ENCODE measurements at regions not wholly inside any gene's neighbourhood (a gene's known extent, or its start where the extent isn't known, plus 50 kb on each side); places are given as distances from the start of the nearest gene placed in this dataset.

DNA sequence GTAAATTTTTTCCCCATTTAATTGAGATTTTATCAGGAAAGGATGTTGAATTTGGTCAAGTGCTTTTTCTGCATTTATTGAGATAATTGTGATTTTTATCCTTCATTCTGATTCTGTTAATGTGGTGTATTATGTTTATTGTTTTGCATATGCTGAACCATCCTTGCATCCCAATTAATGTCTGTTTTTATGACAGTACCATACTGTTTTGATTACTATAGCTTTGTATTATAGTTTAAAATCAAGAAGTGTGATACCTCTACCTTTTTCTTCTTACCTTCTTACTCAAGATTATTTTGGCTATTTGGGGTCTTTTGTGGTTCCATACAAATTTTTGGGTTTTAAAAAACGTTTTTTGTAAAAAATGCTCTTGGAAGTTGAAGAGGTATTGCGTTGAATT is 357.2 kb downstream of the REEP3 start:
- TF ChIP-seq CTCF (conservative IDR thresholded peaks at IDR 0.05; ENCODE audit: low read depth, low read length) (no peak), EZH2 (IDR thresholded peaks at IDR 0.05; ENCODE audit: borderline replicate concordance, low read depth, low read length, poor library complexity, severe bottlenecking) (no peak)

Measured in A673 (cell line).